Skeletal muscle tissue (tissue), 4 donors: ENCODE measurements at regions not wholly inside any gene's neighbourhood (a gene's known extent, or its start where the extent isn't known, plus 50 kb on each side); places are given as distances from the start of the nearest gene placed in this dataset.
"Not testable (repeated sequence)": the region's sequence is repeated elsewhere in the genome, so short reads cannot be mapped to it uniquely, and the experiment has no call there.

Source experiments
- H3K27ac ChIP-seq: one replicate; pipeline ENCODE4 v1.7.0; 2013; ENCODE audit warnings: mild to moderate bottlenecking, low read depth, low read length, inconsistent platforms
- H3K27me3 ChIP-seq, 3 donors: one replicate each; pipeline ENCODE4 v1.7.0; 2013; ENCODE audit warnings: low read length in 3 of 3; ENCODE audit not compliant: control insufficient read depth in 3 of 3, insufficient read depth in 3 of 3
- H3K36me3 ChIP-seq, 3 donors: one replicate each; pipeline ENCODE4 v1.7.0; 2013; ENCODE audit warnings: low read length in 3 of 3; ENCODE audit not compliant: control insufficient read depth in 3 of 3, insufficient read depth in 3 of 3
- H3K4me1 ChIP-seq, 3 donors: one replicate each; pipeline ENCODE4 v1.7.0; 2013; ENCODE audit warnings: low read length in 3 of 3, mild to moderate bottlenecking in 3 of 3; ENCODE audit not compliant: control insufficient read depth in 3 of 3, insufficient read depth in 3 of 3
- H3K4me3 ChIP-seq, 3 donors: one replicate each; pipeline ENCODE4 v1.7.0; 2013; ENCODE audit warnings: low read length in 3 of 3
- H3K9ac ChIP-seq, 3 donors: one replicate each; pipeline ENCODE4 v1.7.0; 2013; ENCODE audit warnings: low read length in 3 of 3, mild to moderate bottlenecking in 3 of 3, moderate library complexity in 2 of 3, low read depth in 1 of 3
- H3K9me3 ChIP-seq, 3 donors: one replicate each; pipeline ENCODE4 v1.7.0; 2013; ENCODE audit warnings: low read length in 3 of 3; ENCODE audit not compliant: control insufficient read depth in 3 of 3
- small RNA-seq: library from RNA; depleted of rRNA; stranded (forward); fragments of <200 nt; gene quantifications from one replicate; pipeline ENCODE3, GENCODE V24; 2014
- donor health status: Osteomylitis.

DNA sequence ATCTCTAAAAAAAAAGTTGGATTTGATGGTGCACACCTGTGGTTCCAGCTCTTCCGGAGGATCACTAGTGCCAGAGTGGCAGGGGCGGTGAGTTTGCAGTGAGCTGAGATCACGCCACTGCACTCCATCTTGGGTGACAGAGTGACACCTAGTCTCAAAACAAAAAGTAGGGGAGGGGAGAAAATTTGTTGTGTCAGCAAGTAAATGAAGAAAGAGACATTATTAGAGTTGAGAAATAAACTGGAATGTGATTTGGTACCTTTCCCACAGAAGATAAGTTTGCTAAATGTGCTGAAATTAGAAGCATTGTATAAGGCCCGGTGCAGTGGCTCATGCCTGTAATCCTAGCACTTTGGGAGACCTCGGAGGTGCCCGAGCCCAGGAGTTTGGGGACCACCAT, 54.0 kb upstream of the PPIAL4F start:
- H3K4me1 ChIP-seq, H3K36me3 ChIP-seq, H3K4me3 ChIP-seq, H3K27ac ChIP-seq, H3K27me3 ChIP-seq, H3K9me3 ChIP-seq, H3K9ac ChIP-seq: not testable (repeated sequence)

DNA sequence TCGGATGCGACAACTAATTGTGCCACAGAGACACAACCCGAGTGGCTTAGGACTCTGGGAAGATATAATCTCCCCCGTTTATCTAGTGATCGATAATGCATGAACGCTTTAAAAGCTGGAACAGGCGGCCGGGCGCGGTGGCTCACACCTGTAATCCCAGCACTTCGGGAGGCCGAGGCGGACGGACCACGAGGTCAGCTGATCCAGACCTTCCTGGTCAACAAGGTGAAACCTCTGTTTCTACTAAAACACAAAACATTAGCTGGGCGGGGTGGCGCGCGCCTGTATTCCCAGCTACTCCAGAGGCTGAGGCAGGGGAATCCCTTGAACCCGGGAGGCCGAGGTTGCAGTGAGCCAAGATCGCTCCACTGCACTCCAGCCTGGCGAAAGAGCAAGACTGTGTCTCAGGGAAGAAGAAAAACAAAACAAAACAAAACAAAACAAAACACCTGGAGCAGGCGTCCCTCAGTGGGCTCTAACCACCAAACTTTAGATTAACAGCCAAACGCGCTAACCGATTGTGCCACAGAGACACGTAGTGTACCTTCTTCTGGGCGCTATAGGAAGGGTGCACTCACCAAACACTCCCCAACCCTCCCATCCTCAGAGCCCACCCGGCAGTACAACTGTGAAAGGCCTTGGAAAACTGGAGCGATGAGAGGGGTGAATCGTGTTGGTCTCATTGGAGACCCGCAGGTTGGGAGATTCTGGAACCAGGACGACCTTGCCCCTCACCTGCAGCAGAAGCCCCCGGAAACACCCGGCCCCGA, 53.3 kb upstream of the PPIAL4F start:
- not testable (repeated sequence) for H3K27me3 ChIP-seq, H3K36me3 ChIP-seq, H3K9me3 ChIP-seq, H3K27ac ChIP-seq, H3K4me3 ChIP-seq, H3K4me1 ChIP-seq, H3K9ac ChIP-seq

Small RNA genes lying in the stretch of these regions (small RNA-seq; reads per million reads assigned to genes)
- gene RF00003, result 0.63 reads per million, percentile 68 among the genes with 10 or more reads in this experiment
